Upper lobe of left lung (tissue), 6 donors: ENCODE measurements at regions not wholly inside any gene's neighbourhood (a gene's known extent, or its start where the extent isn't known, plus 50 kb on each side); places are given as distances from the start of the nearest gene placed in this dataset.

Source experiments
- ATAC-seq, 2 donors: fragments of 200-7000 bp; cut with Tn5 transposase; one replicate each; pipeline ENCODE4 v1.9.1; 2022; ENCODE audit warnings: mild to moderate bottlenecking in 2 of 2, moderate library complexity in 2 of 2; ENCODE audit not compliant: low FRiP score in 2 of 2
- DNase-seq, 2 donors: peaks; one replicate each; pipeline ENCODE4 v3.0.0-alpha.2; 2019 to 2020
- H3K27ac ChIP-seq, 4 donors: fragments of 200-600 bp; sonication (generic); one replicate each; pipeline ENCODE4 v1.5.1; 2016 to 2019
- H3K27me3 ChIP-seq, 4 donors: fragments of 200-600 bp; sonication (generic); one replicate each; pipeline ENCODE4 v1.5.1; 2017 to 2019
- H3K36me3 ChIP-seq, 4 donors: fragments of 200-600 bp; sonication (generic); one replicate each; pipeline ENCODE4 v1.5.1; 2016 to 2019
- H3K4me1 ChIP-seq, 4 donors: fragments of 200-600 bp; sonication (generic); one replicate each; pipeline ENCODE4 v1.5.1; 2018 to 2019
- H3K4me3 ChIP-seq, 4 donors: fragments of 200-600 bp; sonication (generic); one replicate each; pipeline ENCODE4 v1.5.1; 2017 to 2019; ENCODE audit warnings: mild to moderate bottlenecking in 2 of 4, moderate library complexity in 1 of 4
- H3K9me3 ChIP-seq, 4 donors: fragments of 200-600 bp; sonication (generic); one replicate each; pipeline ENCODE4 v1.5.1; 2018 to 2019
- EP300 ChIP-seq, 4 donors: sonication (generic); formaldehyde crosslinking; IDR thresholded peaks; one replicate each; pipeline ENCODE4 v1.5.1; 2017; ENCODE audit warnings: antibody characterized with exemption in 4 of 4, control low read depth in 2 of 4
- POLR2A ChIP-seq, 4 donors: fragments of 450-650 bp; IDR thresholded peaks; one replicate each; pipeline ENCODE4 v1.5.1; 2016 to 2017; ENCODE audit warnings: antibody characterized with exemption in 4 of 4, mild to moderate bottlenecking in 2 of 4
- POLR2AphosphoS5 ChIP-seq, 2 donors: sonication (generic); formaldehyde crosslinking; IDR thresholded peaks; one replicate each; pipeline ENCODE4 v1.5.1; 2017; ENCODE audit warnings: antibody characterized with exemption in 2 of 2
- WGBS, 2 donors: methylation state at CpG; one replicate each; pipeline ENCODE4 v1.1.5; 2017 to 2018; 5-methylcytosine and 5-hydroxymethylcytosine counted together
- TF ChIP-seq, protein P1 (sequence below), 6 experiments: fragments of 450-650 bp in 4 of 6; fragments of 200-600 bp in 2 of 6; sonication (generic) in 2 of 6; IDR thresholded peaks; one replicate each; pipeline ENCODE4 v1.5.1; 2016 to 2019; ENCODE audit warnings: antibody characterized with exemption in 6 of 6
- donor health status: DM: no; HTN: no; CAD: no; lungs with moderate emphysema.
- donor health status: DM: no; HTN: yes; CAD: no; lungs with severe emphysema.

DNA sequence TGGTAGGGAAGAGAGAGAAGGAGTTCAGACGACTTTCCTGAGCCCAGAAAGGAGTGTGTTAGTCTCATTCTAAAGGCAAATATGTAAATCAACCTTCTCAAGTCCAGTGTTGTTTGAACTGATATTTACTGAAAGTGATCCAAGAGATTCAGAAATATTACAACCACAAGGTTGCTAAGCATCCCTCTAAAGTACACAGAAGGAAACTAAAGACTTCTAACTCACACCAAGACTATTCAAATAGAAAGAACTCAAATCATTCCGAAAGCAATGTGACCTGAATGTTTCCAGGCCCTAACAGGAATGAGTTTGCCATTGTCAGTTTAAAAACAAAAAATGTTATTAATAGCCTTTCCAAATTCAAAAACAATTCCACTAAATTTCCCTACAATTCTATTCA, 56.9 kb upstream of the VGLL3 start:
- TF ChIP-seq POLR2A (IDR thresholded peaks at IDR 0.05), result no peak
- no peak for TF ChIP-seq EP300 (IDR thresholded peaks at IDR 0.05)
- TF ChIP-seq, protein P1, sequence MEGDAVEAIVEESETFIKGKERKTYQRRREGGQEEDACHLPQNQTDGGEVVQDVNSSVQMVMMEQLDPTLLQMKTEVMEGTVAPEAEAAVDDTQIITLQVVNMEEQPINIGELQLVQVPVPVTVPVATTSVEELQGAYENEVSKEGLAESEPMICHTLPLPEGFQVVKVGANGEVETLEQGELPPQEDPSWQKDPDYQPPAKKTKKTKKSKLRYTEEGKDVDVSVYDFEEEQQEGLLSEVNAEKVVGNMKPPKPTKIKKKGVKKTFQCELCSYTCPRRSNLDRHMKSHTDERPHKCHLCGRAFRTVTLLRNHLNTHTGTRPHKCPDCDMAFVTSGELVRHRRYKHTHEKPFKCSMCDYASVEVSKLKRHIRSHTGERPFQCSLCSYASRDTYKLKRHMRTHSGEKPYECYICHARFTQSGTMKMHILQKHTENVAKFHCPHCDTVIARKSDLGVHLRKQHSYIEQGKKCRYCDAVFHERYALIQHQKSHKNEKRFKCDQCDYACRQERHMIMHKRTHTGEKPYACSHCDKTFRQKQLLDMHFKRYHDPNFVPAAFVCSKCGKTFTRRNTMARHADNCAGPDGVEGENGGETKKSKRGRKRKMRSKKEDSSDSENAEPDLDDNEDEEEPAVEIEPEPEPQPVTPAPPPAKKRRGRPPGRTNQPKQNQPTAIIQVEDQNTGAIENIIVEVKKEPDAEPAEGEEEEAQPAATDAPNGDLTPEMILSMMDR (IDR thresholded peaks at IDR 0.05), result no peak
- TF ChIP-seq POLR2AphosphoS5 (IDR thresholded peaks at IDR 0.05), result no peak
- ATAC-seq, result no peak
- DNase-seq, result no peak
- Histone ChIP-seq H3K36me3 (no peaks in the 10 kb centered on the region), H3K4me3 (no peak overlapping the region), H3K27ac (no peak overlapping the region), H3K9me3 (no peaks in the 10 kb centered on the region), H3K4me1 (no peaks in the 10 kb centered on the region), H3K27me3 (no peaks in the 10 kb centered on the region)
- 53 to 54% methylated on average over 2 of the region's 2 CpGs for WGBS, 2 donors

DNA sequence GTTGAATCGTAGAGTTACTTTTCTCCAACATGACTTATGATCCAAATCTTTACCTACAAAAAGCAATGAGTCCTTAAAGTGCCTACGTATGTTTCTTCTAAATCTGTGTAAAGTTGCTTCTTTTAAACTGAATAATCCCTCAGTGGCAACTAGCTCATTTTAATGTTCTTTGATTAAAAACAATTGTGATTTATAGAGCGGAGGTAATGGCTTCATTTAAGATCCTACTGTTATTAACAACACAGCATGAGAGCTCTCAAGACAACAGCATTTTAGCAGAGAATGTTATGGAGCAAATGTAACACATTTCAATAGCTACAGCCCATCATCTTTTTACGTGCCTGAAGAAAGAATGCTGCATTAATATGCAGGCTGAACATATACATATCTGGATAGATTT, 55.3 kb upstream of the VGLL3 start:
- Histone ChIP-seq H3K27me3 (no peaks in the 10 kb centered on the region), H3K9me3 (no peaks in the 10 kb centered on the region), H3K4me1 (no peaks in the 10 kb centered on the region), H3K27ac (no peak overlapping the region), H3K36me3 (no peaks in the 10 kb centered on the region), H3K4me3 (no peak overlapping the region)
- TF ChIP-seq POLR2AphosphoS5 (IDR thresholded peaks at IDR 0.05), result no peak
- TF ChIP-seq POLR2A (IDR thresholded peaks at IDR 0.05), result no peak
- TF ChIP-seq, protein P1 (IDR thresholded peaks at IDR 0.05), result no peak
- no peak for ATAC-seq
- no peak for DNase-seq
- 84 to 88% methylated on average over 4 of the region's 4 CpGs for WGBS, 2 donors

DNA sequence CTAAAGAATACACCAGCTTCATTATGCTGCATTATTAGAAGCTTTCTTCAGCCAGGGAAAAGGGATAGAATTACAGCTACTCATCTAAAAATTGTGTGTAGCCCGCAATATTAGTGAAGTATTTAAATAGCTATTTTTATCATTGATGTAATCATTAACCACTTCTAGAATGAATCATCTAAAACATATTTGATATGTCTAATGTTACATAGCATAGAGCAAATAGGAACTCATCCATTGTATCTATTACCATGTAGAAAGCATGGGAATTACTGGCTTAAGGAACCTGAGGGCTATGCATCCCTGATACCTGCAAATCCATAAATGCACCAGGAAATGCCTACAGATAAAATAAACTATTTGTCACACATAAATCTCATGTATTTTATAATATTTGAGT, 54.5 kb upstream of the VGLL3 start:
- TF ChIP-seq, protein P1 (IDR thresholded peaks at IDR 0.05), result no peak
- TF ChIP-seq POLR2A (IDR thresholded peaks at IDR 0.05) (no peak), POLR2AphosphoS5 (IDR thresholded peaks at IDR 0.05) (no peak), EP300 (IDR thresholded peaks at IDR 0.05) (no peak)
- no peak overlapping the region for H3K4me3 ChIP-seq

DNA sequence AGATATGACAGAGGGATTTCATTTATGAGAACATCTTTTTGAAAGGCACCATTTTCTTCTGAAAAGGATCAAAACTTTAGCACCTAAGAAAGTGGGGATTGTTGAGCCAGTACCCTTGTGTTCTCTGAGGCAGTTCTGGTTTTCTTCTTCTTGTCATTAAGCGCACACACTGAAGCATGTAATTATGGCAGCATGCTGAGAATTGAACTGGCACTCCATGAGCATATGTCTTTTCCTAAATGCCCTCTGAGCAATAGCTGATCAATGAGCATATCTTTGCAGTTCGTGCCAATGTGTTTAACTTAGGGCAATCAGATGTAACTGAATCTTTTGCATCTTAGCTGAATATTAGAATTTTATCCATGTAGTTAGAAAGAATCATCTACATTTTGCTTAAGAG, 53.9 kb upstream of the VGLL3 start:
- TF ChIP-seq POLR2AphosphoS5 (IDR thresholded peaks at IDR 0.05), result no peak
- TF ChIP-seq, protein P1 (IDR thresholded peaks at IDR 0.05), result no peak
- TF ChIP-seq EP300 (IDR thresholded peaks at IDR 0.05), result no peak
- no peak for TF ChIP-seq POLR2A (IDR thresholded peaks at IDR 0.05)
- no peak for DNase-seq
- H3K4me1 ChIP-seq, result no peaks in the 10 kb centered on the region
- no peak overlapping the region for H3K27ac ChIP-seq
- H3K9me3 ChIP-seq, result no peaks in the 10 kb centered on the region
- H3K4me3 ChIP-seq, result no peak overlapping the region
- H3K27me3 ChIP-seq, result no peaks in the 10 kb centered on the region
- whole genome bisulfite sequencing, 2 donors, result 79 to 82% methylated on average over 2 of the region's 2 CpGs
- no peaks in the 10 kb centered on the region for H3K36me3 ChIP-seq
- ATAC-seq, result no peak

More for the DNA sequence above, 54.5 kb upstream of the VGLL3 start:
- Histone ChIP-seq H3K4me1 (no peaks in the 10 kb centered on the region), H3K36me3 (no peaks in the 10 kb centered on the region), H3K27ac (no peak overlapping the region), H3K9me3 (no peaks in the 10 kb centered on the region), H3K27me3 (no peaks in the 10 kb centered on the region)
- DNase-seq, result no peak
- 81 to 83% methylated on average over 1 of the region's 1 CpG for WGBS, 2 donors
- no peak for ATAC-seq

DNA sequence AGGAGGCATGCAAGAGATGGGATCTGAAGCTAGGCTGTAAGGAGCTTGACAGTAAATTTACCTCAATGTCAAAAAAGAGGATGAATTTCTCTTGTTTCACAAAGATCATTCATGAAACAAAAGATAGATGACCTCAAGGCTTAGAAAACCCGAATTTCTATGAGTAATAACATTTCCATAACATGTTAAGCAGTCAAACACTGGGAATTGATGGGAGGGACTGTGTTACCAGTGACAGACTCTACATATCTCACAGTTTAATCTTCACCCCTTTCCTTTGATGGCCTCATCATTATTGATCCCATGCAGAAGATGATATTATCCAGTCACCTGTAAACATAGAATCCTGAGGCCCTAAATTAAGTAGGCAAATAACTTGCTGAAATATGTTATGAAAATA, 53.5 kb upstream of the VGLL3 start:
- no peaks in the 10 kb centered on the region for H3K9me3 ChIP-seq

More for the DNA sequence above, 53.5 kb upstream of the VGLL3 start:
- TF ChIP-seq POLR2A (IDR thresholded peaks at IDR 0.05), result no peak
- TF ChIP-seq EP300 (IDR thresholded peaks at IDR 0.05), result no peak
- TF ChIP-seq, protein P1 (IDR thresholded peaks at IDR 0.05), result no peak
- TF ChIP-seq POLR2AphosphoS5 (IDR thresholded peaks at IDR 0.05), result no peak
- DNase-seq, result no peak
- no peaks in the 10 kb centered on the region for H3K27me3 ChIP-seq
- no peak for ATAC-seq
- H3K4me3 ChIP-seq, result no peak overlapping the region
- 33 to 43% methylated on average over 1 of the region's 1 CpG for WGBS, 2 donors
- no peaks in the 10 kb centered on the region for H3K4me1 ChIP-seq
- H3K36me3 ChIP-seq, result no peaks in the 10 kb centered on the region
- no peak overlapping the region for H3K27ac ChIP-seq
